ENCODE measurements at regions not wholly inside any gene's neighbourhood (a gene's known extent, or its start where the extent isn't known, plus 50 kb on each side); places are given as distances from the start of the nearest gene placed in this dataset.

DNA sequence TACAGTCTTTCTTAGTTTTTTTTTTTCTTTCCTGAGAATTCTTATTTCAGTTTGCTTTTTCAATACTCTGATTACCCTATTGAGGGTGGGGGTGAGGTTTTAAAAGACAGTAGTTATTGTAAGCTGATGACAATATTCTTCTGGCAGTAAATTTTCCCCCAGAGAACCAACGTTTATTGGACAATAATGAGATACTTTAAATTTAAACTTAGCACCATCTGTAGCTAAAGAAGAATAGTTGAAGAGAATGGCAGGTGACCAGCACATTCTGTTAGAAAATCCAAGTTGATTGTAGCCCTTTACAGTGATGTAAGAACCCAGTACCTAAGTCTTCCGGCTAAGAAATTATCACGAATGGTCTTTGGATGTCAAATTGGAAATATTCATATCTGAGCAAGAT lies 364.6 kb upstream of the LYPLAL1 start:
- H3K18ac ChIP-seq (ENCODE audit: low read length): no peak overlapping the region
- H3K36me3 ChIP-seq (replicated peaks in 1 of 2; ENCODE audit: control insufficient read depth in 2 of 2, insufficient read depth in 2 of 2, low read length in 2 of 2): no peaks in the 10 kb centered on the region
- H3K9me3 ChIP-seq (replicated peaks in 1 of 2; ENCODE audit: control insufficient read depth in 2 of 2, insufficient read depth in 1 of 2, low read depth in 1 of 2, low read length in 2 of 2): no peaks in the 10 kb centered on the region
- no peaks in the 10 kb centered on the region for H3K27me3 ChIP-seq (ENCODE audit: control insufficient read depth in 3 of 3, insufficient read depth in 3 of 3, low read depth in 1 of 3, low read length in 3 of 3)
- H3K23ac ChIP-seq (ENCODE audit: low read depth, low read length, poor library complexity): no peak overlapping the region
- H2AFZ ChIP-seq (ENCODE audit: low read length): no peak overlapping the region
- no peak overlapping the region for H3K9ac ChIP-seq (ENCODE audit: low read depth, low read length, poor library complexity)
- no peak overlapping the region for H4K91ac ChIP-seq (ENCODE audit: low read depth, low read length, poor library complexity)
- H3K4ac ChIP-seq (ENCODE audit: low read length): no peak overlapping the region
- no peak for DNase-seq (ENCODE audit: low spot score)
- no CpG with 5 or more reads among the region's 3 CpGs for WGBS, 2 donors (ENCODE audit: extremely low coverage in 2 of 2, insufficient read length in 2 of 2, insufficient replicate concordance in 1 of 2)
- no peak overlapping the region for H2BK12ac ChIP-seq (ENCODE audit: low read length)
- H2BK15ac ChIP-seq (ENCODE audit: low read length): no peak overlapping the region
- no peak overlapping the region for H3K4me2 ChIP-seq (ENCODE audit: insufficient read depth, low read length, poor library complexity, severe bottlenecking)
- H2BK120ac ChIP-seq (ENCODE audit: low read depth, low read length): no peak overlapping the region
- no peak overlapping the region for H4K8ac ChIP-seq (ENCODE audit: low read depth, low read length)
- H3K79me1 ChIP-seq (ENCODE audit: low read depth, low read length): no peaks in the 10 kb centered on the region
- H3K27ac ChIP-seq (replicated peaks; ENCODE audit: low read length): no peak overlapping the region
- H3K4me3 ChIP-seq (ENCODE audit: low read length in 2 of 2): no peak overlapping the region
- H2AK5ac ChIP-seq (ENCODE audit: low read depth, low read length): no peak overlapping the region
- H3K4me1 ChIP-seq (ENCODE audit: control insufficient read depth in 2 of 2, insufficient read depth in 1 of 2, low read depth in 1 of 2, low read length in 2 of 2): peaks cover 0 to 7% of the 10 kb centered on the region in 2 donors
- H3K14ac ChIP-seq (ENCODE audit: low read length): no peak overlapping the region
- H2BK5ac ChIP-seq (ENCODE audit: low read length): no peak overlapping the region

DNA sequence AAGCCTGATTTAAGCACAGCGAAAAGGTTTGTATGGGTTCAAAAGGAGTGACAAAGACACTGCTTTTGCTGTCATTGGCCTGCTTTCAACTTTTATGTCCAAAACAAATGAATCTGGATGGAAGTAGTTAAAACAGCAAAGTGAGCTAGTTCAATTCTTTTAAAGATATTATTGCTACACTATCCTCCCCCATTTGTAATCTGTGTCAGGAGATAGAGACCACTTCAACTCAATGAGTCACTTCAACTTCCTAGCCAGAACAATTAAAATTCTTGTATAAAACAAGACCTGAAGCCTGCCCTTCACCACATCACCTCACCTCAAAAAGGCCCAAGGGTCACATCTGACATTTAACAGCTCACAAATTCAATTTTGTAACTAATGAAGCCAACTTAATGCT lies 364.1 kb upstream of the LYPLAL1 start:
- Histone ChIP-seq H3K27me3 (ENCODE audit: control insufficient read depth in 3 of 3, insufficient read depth in 3 of 3, low read depth in 1 of 3, low read length in 3 of 3) (no peaks in the 10 kb centered on the region), H3K4me2 (ENCODE audit: insufficient read depth, low read length, poor library complexity, severe bottlenecking) (no peak overlapping the region), H3K14ac (ENCODE audit: low read length) (no peak overlapping the region), H2BK15ac (ENCODE audit: low read length) (no peak overlapping the region), H3K9me3 (replicated peaks in 1 of 2; ENCODE audit: control insufficient read depth in 2 of 2, insufficient read depth in 1 of 2, low read depth in 1 of 2, low read length in 2 of 2) (no peaks in the 10 kb centered on the region), H3K36me3 (replicated peaks in 1 of 2; ENCODE audit: control insufficient read depth in 2 of 2, insufficient read depth in 2 of 2, low read length in 2 of 2) (no peaks in the 10 kb centered on the region), H3K9ac (ENCODE audit: low read depth, low read length, poor library complexity) (no peak overlapping the region), H2AFZ (ENCODE audit: low read length) (no peak overlapping the region), H2BK120ac (ENCODE audit: low read depth, low read length) (no peak overlapping the region), H2AK5ac (ENCODE audit: low read depth, low read length) (no peak overlapping the region), H3K18ac (ENCODE audit: low read length) (no peak overlapping the region), H4K91ac (ENCODE audit: low read depth, low read length, poor library complexity) (no peak overlapping the region), H2BK12ac (ENCODE audit: low read length) (no peak overlapping the region), H2BK5ac (ENCODE audit: low read length) (no peak overlapping the region), H3K23ac (ENCODE audit: low read depth, low read length, poor library complexity) (no peak overlapping the region), H4K8ac (ENCODE audit: low read depth, low read length) (no peak overlapping the region), H3K4me1 (ENCODE audit: control insufficient read depth in 2 of 2, insufficient read depth in 1 of 2, low read depth in 1 of 2, low read length in 2 of 2) (peaks cover 0 to 7% of the 10 kb centered on the region in 2 donors), H3K4me3 (ENCODE audit: low read length in 2 of 2) (no peak overlapping the region), H3K27ac (replicated peaks; ENCODE audit: low read length) (no peak overlapping the region), H3K4ac (ENCODE audit: low read length) (no peak overlapping the region), H3K79me1 (ENCODE audit: low read depth, low read length) (no peaks in the 10 kb centered on the region)
- no CpG with 5 or more reads among the region's 1 CpG for WGBS, 2 donors (ENCODE audit: extremely low coverage in 2 of 2, insufficient read length in 2 of 2, insufficient replicate concordance in 1 of 2)
- DNase-seq (ENCODE audit: low spot score): no peak

DNA sequence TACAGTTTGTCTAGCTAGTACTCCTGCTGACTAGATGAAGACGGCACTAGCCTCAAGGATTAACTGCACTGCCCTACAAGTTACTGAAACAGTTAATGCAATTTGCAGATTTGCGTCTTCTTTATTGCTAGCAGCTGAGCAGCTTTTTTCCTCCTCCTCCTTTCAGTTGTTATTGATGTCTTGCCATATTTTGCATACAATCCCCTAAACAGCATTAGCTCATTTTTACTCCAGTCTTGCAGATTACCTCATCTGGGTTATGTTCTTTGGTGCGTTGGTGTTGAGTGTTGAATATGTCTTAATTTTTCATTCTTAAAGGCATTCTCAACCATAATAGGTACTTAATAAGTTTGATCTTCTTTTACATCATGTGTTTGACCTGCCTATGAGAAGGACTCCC lies 363.4 kb upstream of the LYPLAL1 start:
- no peak overlapping the region for H3K18ac ChIP-seq (ENCODE audit: low read length)
- no peak overlapping the region for H2BK5ac ChIP-seq (ENCODE audit: low read length)
- peaks cover 0 to 7% of the 10 kb centered on the region in 2 donors for H3K4me1 ChIP-seq (ENCODE audit: control insufficient read depth in 2 of 2, insufficient read depth in 1 of 2, low read depth in 1 of 2, low read length in 2 of 2)
- no peak overlapping the region for H3K23ac ChIP-seq (ENCODE audit: low read depth, low read length, poor library complexity)
- H3K4ac ChIP-seq (ENCODE audit: low read length): no peak overlapping the region
- no peak overlapping the region for H3K9ac ChIP-seq (ENCODE audit: low read depth, low read length, poor library complexity)
- H3K14ac ChIP-seq (ENCODE audit: low read length): no peak overlapping the region
- H2AK5ac ChIP-seq (ENCODE audit: low read depth, low read length): no peak overlapping the region
- no peak overlapping the region for H3K4me2 ChIP-seq (ENCODE audit: insufficient read depth, low read length, poor library complexity, severe bottlenecking)
- H2AFZ ChIP-seq (ENCODE audit: low read length): no peak overlapping the region
- H3K9me3 ChIP-seq (replicated peaks in 1 of 2; ENCODE audit: control insufficient read depth in 2 of 2, insufficient read depth in 1 of 2, low read depth in 1 of 2, low read length in 2 of 2): no peaks in the 10 kb centered on the region
- H2BK15ac ChIP-seq (ENCODE audit: low read length): no peak overlapping the region
- H4K8ac ChIP-seq (ENCODE audit: low read depth, low read length): no peak overlapping the region
- no peak overlapping the region for H3K27ac ChIP-seq (replicated peaks; ENCODE audit: low read length)
- H4K91ac ChIP-seq (ENCODE audit: low read depth, low read length, poor library complexity): no peak overlapping the region
- no peak overlapping the region for H2BK12ac ChIP-seq (ENCODE audit: low read length)
- H3K36me3 ChIP-seq (replicated peaks in 1 of 2; ENCODE audit: control insufficient read depth in 2 of 2, insufficient read depth in 2 of 2, low read length in 2 of 2): no peaks in the 10 kb centered on the region
- no peak overlapping the region for H2BK120ac ChIP-seq (ENCODE audit: low read depth, low read length)
- H3K4me3 ChIP-seq (ENCODE audit: low read length in 2 of 2): no peak overlapping the region
- DNase-seq (ENCODE audit: low spot score): no peak
- no peaks in the 10 kb centered on the region for H3K79me1 ChIP-seq (ENCODE audit: low read depth, low read length)
- no CpG with 5 or more reads among the region's 3 CpGs for WGBS, 2 donors (ENCODE audit: extremely low coverage in 2 of 2, insufficient read length in 2 of 2, insufficient replicate concordance in 1 of 2)
- no peaks in the 10 kb centered on the region for H3K27me3 ChIP-seq (ENCODE audit: control insufficient read depth in 3 of 3, insufficient read depth in 3 of 3, low read depth in 1 of 3, low read length in 3 of 3)

DNA sequence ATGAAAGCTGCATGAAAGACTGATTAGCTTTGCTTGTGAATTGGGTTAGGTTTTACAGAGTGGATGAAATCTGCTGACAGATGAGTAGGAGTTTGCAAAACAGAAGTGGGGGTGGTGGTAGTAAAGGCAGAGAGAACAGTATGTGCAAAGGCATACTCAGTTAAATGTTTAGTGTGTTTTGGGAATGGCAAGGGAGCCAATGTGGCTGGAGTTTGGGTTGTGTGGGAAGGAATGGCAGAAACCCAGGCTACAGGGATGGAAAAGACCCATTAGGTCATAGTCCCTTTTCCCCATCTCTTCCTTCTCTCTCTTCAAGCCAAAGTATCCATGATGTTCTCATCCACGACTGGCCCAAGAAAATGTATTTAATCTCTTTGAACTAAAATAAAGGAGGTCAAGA lies 362.2 kb upstream of the LYPLAL1 start:
- Histone ChIP-seq H2BK12ac (ENCODE audit: low read length) (no peak overlapping the region), H4K8ac (ENCODE audit: low read depth, low read length) (no peak overlapping the region), H3K4ac (ENCODE audit: low read length) (no peak overlapping the region), H3K14ac (ENCODE audit: low read length) (no peak overlapping the region), H2AK5ac (ENCODE audit: low read depth, low read length) (no peak overlapping the region), H3K36me3 (replicated peaks in 1 of 2; ENCODE audit: control insufficient read depth in 2 of 2, insufficient read depth in 2 of 2, low read length in 2 of 2) (no peaks in the 10 kb centered on the region), H2BK120ac (ENCODE audit: low read depth, low read length) (no peak overlapping the region), H4K91ac (ENCODE audit: low read depth, low read length, poor library complexity) (no peak overlapping the region), H3K4me1 (ENCODE audit: control insufficient read depth in 2 of 2, insufficient read depth in 1 of 2, low read depth in 1 of 2, low read length in 2 of 2) (peaks cover 0 to 7% of the 10 kb centered on the region in 2 donors), H3K79me1 (ENCODE audit: low read depth, low read length) (no peaks in the 10 kb centered on the region), H3K23ac (ENCODE audit: low read depth, low read length, poor library complexity) (no peak overlapping the region), H3K9ac (ENCODE audit: low read depth, low read length, poor library complexity) (no peak overlapping the region), H2AFZ (ENCODE audit: low read length) (peak overlapping the region; percentile 25), H3K9me3 (replicated peaks in 1 of 2; ENCODE audit: control insufficient read depth in 2 of 2, insufficient read depth in 1 of 2, low read depth in 1 of 2, low read length in 2 of 2) (no peaks in the 10 kb centered on the region), H2BK15ac (ENCODE audit: low read length) (no peak overlapping the region), H3K18ac (ENCODE audit: low read length) (no peak overlapping the region), H3K27ac (replicated peaks; ENCODE audit: low read length) (no peak overlapping the region), H3K4me3 (ENCODE audit: low read length in 2 of 2) (no peak overlapping the region), H3K4me2 (ENCODE audit: insufficient read depth, low read length, poor library complexity, severe bottlenecking) (no peak overlapping the region), H2BK5ac (ENCODE audit: low read length) (no peak overlapping the region), H3K27me3 (ENCODE audit: control insufficient read depth in 3 of 3, insufficient read depth in 3 of 3, low read depth in 1 of 3, low read length in 3 of 3) (no peaks in the 10 kb centered on the region)
- no CpG with 5 or more reads among the region's 1 CpG for WGBS, 2 donors (ENCODE audit: extremely low coverage in 2 of 2, insufficient read length in 2 of 2, insufficient replicate concordance in 1 of 2)
- DNase-seq (ENCODE audit: low spot score): no peak
